Right cardiac atrium (tissue), 5 donors: ENCODE measurements at regions not wholly inside any gene's neighbourhood (a gene's known extent, or its start where the extent isn't known, plus 50 kb on each side); places are given as distances from the start of the nearest gene placed in this dataset.

Source experiments
- ATAC-seq, 2 donors: fragments of 200-7000 bp; cut with Tn5 transposase; one replicate each; pipeline versions ENCODE4 v1.8.0 to v1.9.1; 2020; ENCODE audit warnings: moderate library complexity in 2 of 2, mild to moderate bottlenecking in 1 of 2
- DNase-seq, 3 donors: peaks; one replicate each; pipeline ENCODE4 v3.0.0-alpha.2; 2020
- H3K27ac ChIP-seq: one replicate; pipeline ENCODE4 v1.5.1; 2013; ENCODE audit warnings: mild to moderate bottlenecking, low read length, control low read depth, moderate library complexity
- H3K27me3 ChIP-seq: one replicate; pipeline ENCODE4 v1.6.1; 2013; ENCODE audit not compliant: control insufficient read depth, insufficient read depth
- H3K4me1 ChIP-seq: one replicate; pipeline ENCODE4 v1.6.1; 2013; ENCODE audit warnings: low read length; ENCODE audit not compliant: control insufficient read depth, insufficient read depth
- H3K4me3 ChIP-seq: one replicate; pipeline ENCODE4 v1.5.1; 2013; ENCODE audit warnings: low read length, control low read depth
- H3K9me3 ChIP-seq: one replicate; pipeline ENCODE4 v1.6.1; 2013; ENCODE audit warnings: low read length; ENCODE audit not compliant: control insufficient read depth
- WGBS: extraction: QIAGEN DNeasy Blood & Tissue Kit; methylation state at CpG from one replicate; pipeline ENCODE4 v1.1.7; 2013; 5-methylcytosine and 5-hydroxymethylcytosine counted together
- intact Hi-C, 4 donors: fragments of 100-400 bp; cut with DNase I; formaldehyde crosslinking; loops; one replicate each; pipeline versions ENCODE4 v1.11.0 to v1.14.0; 2022 to 2023
- donor health status: healthy with polysubstance abuse.
- donor health status: DM: no; HTN: yes; CAD: no.
- donor health status: DM: no; HTN: no; CAD: no.
- donor health status: DM: no; HTN: yes; CAD: no; lungs with severe emphysema.
- donor health status: DM: yes; HTN: yes; CAD: no.

GRCh38 chr15:97567411-97567810, 393.1 kb upstream of the ARRDC4 start:
- no peak overlapping the region for H3K4me3 ChIP-seq
- H3K4me1 ChIP-seq = no peaks in the 10 kb centered on the region
- no peaks in the 10 kb centered on the region for H3K9me3 ChIP-seq
- WGBS = 52% methylated on average over 1 of the region's 1 CpG
- no peak overlapping the region for H3K27ac ChIP-seq
- no peak for ATAC-seq
- DNase-seq = no peak
- intact Hi-C loops = no loop called here
- H3K27me3 ChIP-seq = no peaks in the 10 kb centered on the region

DNA sequence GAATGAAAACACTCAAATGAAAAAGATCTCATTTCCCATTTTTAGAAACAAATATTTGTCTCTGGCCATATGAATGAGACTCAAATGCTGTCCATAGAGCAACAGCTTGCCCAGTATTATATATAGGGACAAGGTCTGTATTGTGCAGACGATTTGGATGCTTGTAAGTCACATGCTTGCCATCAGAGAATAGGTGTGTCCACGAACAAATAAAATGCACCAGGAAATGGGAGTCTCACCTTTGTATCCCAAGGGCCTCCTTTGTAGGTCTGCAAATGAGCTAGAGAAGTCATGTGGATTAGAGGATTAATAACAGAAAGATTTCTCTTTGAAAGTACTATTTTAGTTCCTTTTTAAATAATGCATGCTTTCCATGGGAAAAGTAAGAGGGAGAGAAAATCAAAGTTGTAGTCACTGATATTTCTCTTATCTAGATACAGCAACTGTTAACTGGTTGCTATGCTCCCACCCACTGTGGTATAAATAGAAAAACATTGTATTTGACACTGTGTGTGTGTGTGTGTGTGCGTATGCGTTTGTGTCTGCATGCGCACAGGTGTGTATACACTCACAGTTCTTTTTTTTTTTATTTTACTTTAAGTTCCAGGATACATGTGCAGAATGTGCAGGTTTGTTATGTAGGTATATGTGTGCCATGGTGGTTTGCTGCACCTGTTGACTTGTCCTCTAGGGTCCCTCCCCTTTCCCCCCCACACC, 383.4 kb upstream of the ARRDC4 start:
- Histone ChIP-seq H3K4me3 (no peak overlapping the region), H3K27me3 (no peaks in the 10 kb centered on the region), H3K9me3 (no peaks in the 10 kb centered on the region), H3K4me1 (no peaks in the 10 kb centered on the region), H3K27ac (no peak overlapping the region)
- 78% methylated on average over 5 of the region's 5 CpGs for WGBS
- ATAC-seq (no peak), DNase-seq (no peak)
- intact Hi-C loops = no loop called here

GRCh38 chr15:97585408-97585807, 375.1 kb upstream of the ARRDC4 start:
- ATAC-seq (no peak), DNase-seq (no peak)
- no peaks in the 10 kb centered on the region for H3K4me1 ChIP-seq
- no peak overlapping the region for H3K27ac ChIP-seq
- no peak overlapping the region for H3K4me3 ChIP-seq
- no peaks in the 10 kb centered on the region for H3K27me3 ChIP-seq
- intact Hi-C loops = no loop called here
- 93% methylated on average over 10 of the region's 10 CpGs for WGBS
- H3K9me3 ChIP-seq = no peaks in the 10 kb centered on the region

DNA sequence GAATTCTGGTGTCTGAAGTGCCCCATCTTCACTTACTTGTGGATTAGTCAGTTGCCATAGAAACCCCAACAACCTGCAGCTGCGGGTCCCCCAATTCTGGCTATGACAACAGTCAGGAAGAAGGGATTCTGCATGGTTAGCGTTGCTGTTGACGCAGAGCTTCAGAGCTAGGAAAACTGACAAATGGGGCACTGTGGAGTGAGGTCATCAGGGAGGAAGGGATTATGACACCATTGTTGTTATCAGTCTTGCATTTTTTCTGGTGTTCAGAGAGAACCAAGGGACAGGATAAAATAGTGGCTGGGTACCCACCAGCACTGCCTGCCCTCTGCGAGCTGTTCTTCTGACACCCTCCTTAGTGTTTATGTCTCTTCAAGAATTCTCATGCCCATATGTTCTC, 367.7 kb upstream of the ARRDC4 start:
- Histone ChIP-seq H3K4me1 (no peaks in the 10 kb centered on the region), H3K27ac (no peak overlapping the region), H3K27me3 (no peaks in the 10 kb centered on the region), H3K4me3 (no peak overlapping the region), H3K9me3 (no peaks in the 10 kb centered on the region)
- ATAC-seq (no peak), DNase-seq (no peak)
- WGBS = 72% methylated on average over 4 of the region's 4 CpGs
- intact Hi-C loops = no loop called here

DNA sequence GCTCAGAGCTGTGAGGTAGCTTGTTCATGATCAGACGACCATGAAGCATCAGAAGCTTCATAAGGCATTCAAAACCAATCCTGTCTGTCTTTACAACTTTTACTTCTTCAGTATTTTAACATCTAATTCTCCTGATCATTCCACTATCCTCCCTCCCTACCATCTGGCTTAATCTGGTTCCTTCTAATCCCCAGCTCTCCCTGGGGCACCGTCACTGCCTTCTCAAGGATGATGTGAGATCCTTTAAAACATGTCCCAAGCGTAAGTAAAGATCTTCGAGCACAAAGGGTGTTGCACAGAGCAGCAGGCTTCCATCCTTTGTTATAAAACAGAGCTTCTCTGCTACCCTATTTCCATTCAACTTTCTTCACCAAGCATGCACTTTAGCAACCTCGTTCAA, 362.7 kb upstream of the ARRDC4 start:
- Histone ChIP-seq H3K27ac (no peak overlapping the region), H3K9me3 (no peaks in the 10 kb centered on the region), H3K4me1 (no peaks in the 10 kb centered on the region), H3K4me3 (no peak overlapping the region), H3K27me3 (no peaks in the 10 kb centered on the region)
- ATAC-seq = no peak
- 63% methylated on average over 5 of the region's 5 CpGs for WGBS
- no peak for DNase-seq
- intact Hi-C loops = no loop called here

DNA sequence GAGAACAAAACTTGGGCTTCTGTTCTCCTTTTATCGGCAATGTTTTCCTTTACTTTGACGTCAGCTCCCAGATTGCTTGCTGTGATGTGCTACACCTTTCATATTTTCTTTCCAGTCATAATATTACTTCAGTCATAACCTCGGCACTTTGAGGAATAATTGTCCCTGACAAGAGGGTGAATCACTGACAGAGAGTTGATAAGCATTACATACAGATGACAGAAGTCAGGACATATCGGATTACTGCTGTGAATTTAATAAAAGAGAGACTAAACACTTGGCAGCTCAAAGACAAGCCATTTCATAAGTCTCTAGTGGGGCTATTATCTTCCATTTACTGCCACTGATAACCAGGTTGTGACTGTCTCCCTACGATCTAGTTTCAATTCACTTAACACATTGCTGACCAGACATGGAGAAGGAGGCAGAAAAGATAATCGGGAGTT, 362.1 kb upstream of the ARRDC4 start:
- Histone ChIP-seq H3K27me3 (no peaks in the 10 kb centered on the region), H3K9me3 (no peaks in the 10 kb centered on the region), H3K4me1 (no peaks in the 10 kb centered on the region), H3K27ac (no peak overlapping the region), H3K4me3 (no peak overlapping the region)
- ATAC-seq = no peak
- DNase-seq = no peak
- WGBS = 20% methylated on average over 6 of the region's 6 CpGs
- intact Hi-C loops = no loop called here

- Histone ChIP-seq H3K27ac (no peak overlapping the region), H3K27me3 (no peaks in the 10 kb centered on the region), H3K4me3 (no peak overlapping the region), H3K4me1 (no peaks in the 10 kb centered on the region), H3K9me3 (no peaks in the 10 kb centered on the region)
- intact Hi-C loops = no loop called here
- 61% methylated on average over 5 of the region's 5 CpGs for WGBS
- ATAC-seq = no peak
- no peak for DNase-seq
Measured at GRCh38 chr15:97600190-97600589, 360.3 kb upstream of the ARRDC4 start.

- ATAC-seq (no peak), DNase-seq (no peak)
- H3K27me3 ChIP-seq = no peaks in the 10 kb centered on the region
- no peak overlapping the region for H3K4me3 ChIP-seq
- no peaks in the 10 kb centered on the region for H3K9me3 ChIP-seq
- H3K27ac ChIP-seq = no peak overlapping the region
- 47% methylated on average over 2 of the region's 2 CpGs for WGBS
- intact Hi-C loops = no loop called here
- no peaks in the 10 kb centered on the region for H3K4me1 ChIP-seq
Measured at GRCh38 chr15:97604677-97605076, 355.8 kb upstream of the ARRDC4 start.

- no peak overlapping the region for H3K4me3 ChIP-seq
- DNase-seq (no peak), ATAC-seq (no peak)
- intact Hi-C loops = no loop called here
- no peaks in the 10 kb centered on the region for H3K9me3 ChIP-seq
- no peak overlapping the region for H3K27ac ChIP-seq
- no peaks in the 10 kb centered on the region for H3K4me1 ChIP-seq
- 71% methylated on average over 1 of the region's 1 CpG for WGBS
- no peaks in the 10 kb centered on the region for H3K27me3 ChIP-seq
Measured at GRCh38 chr15:97615114-97615513, 345.4 kb upstream of the ARRDC4 start.

GRCh38 chr15:97623091-97623661, 337.3 kb upstream of the ARRDC4 start:
- WGBS = 53% methylated on average over 3 of the region's 3 CpGs
- DNase-seq = no peak
- no peaks in the 10 kb centered on the region for H3K4me1 ChIP-seq
- no peaks in the 10 kb centered on the region for H3K9me3 ChIP-seq
- intact Hi-C loops = no loop called here
- H3K27me3 ChIP-seq = no peaks in the 10 kb centered on the region
- no peak overlapping the region for H3K4me3 ChIP-seq
- no peak overlapping the region for H3K27ac ChIP-seq
- no peak for ATAC-seq

- H3K27me3 ChIP-seq = no peaks in the 10 kb centered on the region
- DNase-seq = no peak
- ATAC-seq = no peak
- WGBS = 36% methylated on average over 1 of the region's 1 CpG
- intact Hi-C loops = no loop called here
- no peak overlapping the region for H3K27ac ChIP-seq
- H3K9me3 ChIP-seq = no peaks in the 10 kb centered on the region
- no peaks in the 10 kb centered on the region for H3K4me1 ChIP-seq
- no peak overlapping the region for H3K4me3 ChIP-seq
Measured at GRCh38 chr15:97627634-97628033, 332.9 kb upstream of the ARRDC4 start.

DNA sequence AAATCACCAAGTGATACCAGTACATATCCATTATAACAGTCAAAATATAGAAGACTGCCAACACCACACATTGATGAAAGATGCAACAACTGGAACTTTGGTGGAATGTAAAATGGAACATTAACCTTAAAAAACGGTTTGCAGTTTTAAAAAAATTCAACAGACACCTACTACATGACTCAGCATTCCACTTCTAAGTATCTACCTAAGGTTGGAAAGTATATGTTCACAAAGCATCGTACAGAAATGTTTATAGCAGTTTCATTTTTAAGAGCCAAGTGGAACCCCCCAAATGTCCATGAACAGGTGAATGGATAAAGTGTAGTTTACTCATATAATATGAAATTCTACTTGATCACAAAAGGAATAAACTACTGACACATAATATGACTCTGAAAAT, 314.7 kb upstream of the ARRDC4 start:
- H3K4me1 ChIP-seq = no peaks in the 10 kb centered on the region
- no peak for ATAC-seq
- no peak overlapping the region for H3K27ac ChIP-seq
- H3K9me3 ChIP-seq = no peaks in the 10 kb centered on the region
- no peak for DNase-seq
- intact Hi-C loops = no loop called here
- WGBS = 65% methylated on average over 2 of the region's 2 CpGs
- no peak overlapping the region for H3K4me3 ChIP-seq
- H3K27me3 ChIP-seq = no peaks in the 10 kb centered on the region
